Esophagus muscularis mucosa (tissue), 4 donors: ENCODE measurements at regions not wholly inside any gene's neighbourhood (a gene's known extent, or its start where the extent isn't known, plus 50 kb on each side); places are given as distances from the start of the nearest gene placed in this dataset.
A peak's percentile ranks its signal among the peaks of the same experiment; 100 is the strongest.
"Not testable (repeated sequence)": the region's sequence is repeated elsewhere in the genome, so short reads cannot be mapped to it uniquely, and the experiment has no call there.

Experiments used
- DNase-seq: peaks from one replicate; pipeline ENCODE4 v3.0.0-alpha.2; 2017; ENCODE audit errors: extremely low spot score
- H3K27ac ChIP-seq, 4 donors: fragments of 200-600 bp; sonication (generic); replicated peaks in 1 of 4; 1 replicate in 3 of 4; 2 replicates in 1 of 4; pipeline ENCODE4 v1.5.1; 2016 to 2019; ENCODE audit warnings: mild to moderate bottlenecking in 1 of 4
- H3K27me3 ChIP-seq, 4 donors: fragments of 200-600 bp; sonication (generic); one replicate each; pipeline versions ENCODE4 v1.5.1 to v1.6.0; 2016 to 2019
- H3K36me3 ChIP-seq, 4 donors: fragments of 200-600 bp; sonication (generic); one replicate each; pipeline ENCODE4 v1.5.1; 2016 to 2019
- H3K4me1 ChIP-seq, 4 donors: fragments of 200-600 bp; sonication (generic); one replicate each; pipeline ENCODE4 v1.5.1; 2016 to 2019
- H3K4me3 ChIP-seq, 4 donors: fragments of 200-600 bp; sonication (generic); 1 replicate in 2 of 4; 2 replicates in 2 of 4; pipeline ENCODE4 v1.5.1; 2016 to 2019; ENCODE audit warnings: mild to moderate bottlenecking in 4 of 4, moderate library complexity in 1 of 4
- H3K9me3 ChIP-seq, 4 donors: fragments of 200-600 bp; sonication (generic); 1 replicate in 3 of 4; 2 replicates in 1 of 4; pipeline ENCODE4 v1.5.1; 2016 to 2019
- EP300 ChIP-seq: sonication (generic); formaldehyde crosslinking; IDR thresholded peaks from one replicate; pipeline ENCODE4 v1.6.1; 2017; ENCODE audit warnings: antibody characterized with exemption
- POLR2A ChIP-seq: fragments of 450-650 bp; IDR thresholded peaks from one replicate; pipeline ENCODE4 v1.6.1; 2017; ENCODE audit warnings: antibody characterized with exemption, moderate library complexity, mild to moderate bottlenecking, low read depth
- POLR2AphosphoS5 ChIP-seq, 2 donors: sonication (generic); formaldehyde crosslinking; IDR thresholded peaks; one replicate each; pipeline ENCODE4 v1.6.1; 2017; ENCODE audit warnings: antibody characterized with exemption in 2 of 2
- WGBS: methylation state at CpG from one replicate; pipeline ENCODE4 v1.1.5; 2018; 5-methylcytosine and 5-hydroxymethylcytosine counted together
- intact Hi-C: fragments of 100-400 bp; cut with DNase I; formaldehyde crosslinking; loops from one replicate; pipeline ENCODE4 v1.15.1; 2023
- TF ChIP-seq, protein P1 (sequence below), 3 experiments: fragments of 200-600 bp in 2 of 3; fragments of 450-650 bp in 1 of 3; sonication (generic) in 2 of 3; IDR thresholded peaks; one replicate each; pipeline ENCODE4 v1.5.1; 2017 to 2019; ENCODE audit warnings: antibody characterized with exemption in 3 of 3, mild to moderate bottlenecking in 2 of 3, moderate library complexity in 1 of 3

DNA sequence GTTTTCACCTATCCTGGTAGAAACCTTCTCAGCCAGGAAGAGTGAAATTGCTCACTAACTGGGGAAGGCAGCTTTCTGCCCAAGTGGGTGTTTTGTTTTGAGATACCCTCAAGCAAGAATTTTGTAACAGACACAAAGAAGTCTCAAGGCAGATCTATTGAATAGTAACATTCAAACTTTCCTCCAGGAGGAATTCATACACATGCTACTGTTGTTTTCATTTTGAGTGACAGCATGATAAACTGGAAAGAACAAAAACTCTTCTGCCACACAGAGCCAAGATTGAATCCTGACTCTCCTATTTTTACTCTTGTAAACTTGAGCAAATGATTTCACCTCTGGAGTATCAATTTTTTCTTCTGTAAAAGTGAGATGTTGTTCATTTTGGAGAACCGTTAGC, 54.8 kb upstream of the MBNL1 start:
- no peaks in the 10 kb centered on the region for H3K27me3 ChIP-seq
- no peak for DNase-seq
- no peak overlapping the region for H3K4me3 ChIP-seq
- H3K9me3 ChIP-seq, result no peaks in the 10 kb centered on the region
- TF ChIP-seq, protein P1, sequence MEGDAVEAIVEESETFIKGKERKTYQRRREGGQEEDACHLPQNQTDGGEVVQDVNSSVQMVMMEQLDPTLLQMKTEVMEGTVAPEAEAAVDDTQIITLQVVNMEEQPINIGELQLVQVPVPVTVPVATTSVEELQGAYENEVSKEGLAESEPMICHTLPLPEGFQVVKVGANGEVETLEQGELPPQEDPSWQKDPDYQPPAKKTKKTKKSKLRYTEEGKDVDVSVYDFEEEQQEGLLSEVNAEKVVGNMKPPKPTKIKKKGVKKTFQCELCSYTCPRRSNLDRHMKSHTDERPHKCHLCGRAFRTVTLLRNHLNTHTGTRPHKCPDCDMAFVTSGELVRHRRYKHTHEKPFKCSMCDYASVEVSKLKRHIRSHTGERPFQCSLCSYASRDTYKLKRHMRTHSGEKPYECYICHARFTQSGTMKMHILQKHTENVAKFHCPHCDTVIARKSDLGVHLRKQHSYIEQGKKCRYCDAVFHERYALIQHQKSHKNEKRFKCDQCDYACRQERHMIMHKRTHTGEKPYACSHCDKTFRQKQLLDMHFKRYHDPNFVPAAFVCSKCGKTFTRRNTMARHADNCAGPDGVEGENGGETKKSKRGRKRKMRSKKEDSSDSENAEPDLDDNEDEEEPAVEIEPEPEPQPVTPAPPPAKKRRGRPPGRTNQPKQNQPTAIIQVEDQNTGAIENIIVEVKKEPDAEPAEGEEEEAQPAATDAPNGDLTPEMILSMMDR (IDR thresholded peaks at IDR 0.05), result no peak
- TF ChIP-seq EP300, result no peak
- TF ChIP-seq POLR2AphosphoS5 (IDR thresholded peaks at IDR 0.05), result no peak
- TF ChIP-seq POLR2A, result no peak
- no peaks in the 10 kb centered on the region for H3K36me3 ChIP-seq
- peak overlapping the region; percentile 65 to 69 (median 66) for H3K27ac ChIP-seq
- 59% methylated on average over 1 of the region's 1 CpG for WGBS
- intact Hi-C loops, result no loop called here
- peaks cover 5 to 57% (median 43%) of the 10 kb centered on the region in 4 donors for H3K4me1 ChIP-seq

DNA sequence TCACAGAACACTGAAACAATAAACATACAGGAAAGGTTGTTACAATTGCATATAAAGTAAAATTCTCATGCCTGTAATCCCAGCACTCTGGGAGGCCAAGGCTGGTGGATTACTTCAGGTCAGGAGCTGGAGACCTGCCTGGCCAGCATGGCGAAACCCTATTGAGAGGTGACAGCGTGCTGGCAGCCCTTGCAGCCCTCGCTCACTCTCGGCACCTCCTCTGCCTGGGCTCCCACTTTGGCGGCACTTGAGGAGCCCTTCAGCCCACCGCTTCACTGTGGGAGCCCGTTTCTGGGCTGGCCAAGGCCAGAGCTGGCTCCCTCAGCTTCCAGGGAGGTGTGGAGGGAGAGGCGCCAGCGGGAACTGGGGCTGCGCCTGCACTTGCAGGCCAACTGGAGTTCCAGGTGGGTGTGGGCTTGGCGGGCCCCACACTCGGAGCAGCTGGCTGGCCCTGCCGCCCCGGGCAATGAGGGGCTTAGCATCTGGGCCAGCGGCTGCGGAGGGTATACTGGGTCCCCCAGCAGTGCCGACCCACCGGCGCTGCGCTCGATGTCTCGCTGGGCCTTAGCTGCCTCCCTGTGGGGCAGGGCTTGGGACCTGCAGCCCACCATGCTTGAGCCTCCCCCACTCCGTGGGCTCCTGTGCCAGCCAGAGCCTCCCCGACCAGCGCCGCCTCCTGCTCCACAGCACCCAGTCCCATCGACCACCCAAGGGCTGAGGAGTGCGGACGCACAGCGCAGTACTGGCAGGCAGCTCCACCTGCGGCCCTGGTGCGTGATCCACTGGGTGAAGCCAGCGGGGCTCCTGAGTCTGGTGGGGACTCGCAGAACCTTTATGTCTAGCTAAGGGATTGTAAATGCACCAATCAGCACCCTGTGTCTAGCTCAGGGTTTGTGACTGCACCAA, 51.5 kb upstream of the MBNL1 start:
- intact Hi-C loops, H3K36me3 ChIP-seq, H3K9me3 ChIP-seq, H3K4me3 ChIP-seq, H3K27me3 ChIP-seq, DNase-seq: not testable (repeated sequence)
- Histone ChIP-seq H3K27ac (peak overlapping the region; percentile 69 to 85 (median 78)), H3K4me1 (peaks cover 5 to 74% (median 66%) of the 10 kb centered on the region in 4 donors)
- 90% methylated on average over 2 of the region's 34 CpGs for WGBS

DNA sequence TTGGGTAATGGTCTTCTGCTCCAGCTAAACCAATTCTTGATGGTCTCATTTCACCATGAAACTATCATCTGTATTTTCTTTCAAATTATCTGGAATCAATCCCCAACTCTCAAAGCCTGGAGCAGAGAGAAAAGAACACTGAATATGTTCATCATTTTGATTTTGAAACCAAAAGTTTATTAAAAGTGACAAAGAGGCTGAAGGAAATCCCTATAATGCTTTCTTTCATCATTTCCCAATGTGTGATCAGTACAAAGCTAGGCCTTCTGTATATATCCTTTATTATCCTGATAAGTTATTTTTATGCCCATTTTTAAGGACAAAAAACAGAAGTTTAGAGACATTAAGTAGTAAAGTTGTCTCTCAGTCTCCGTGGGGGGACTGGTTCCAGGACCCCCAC, 50.1 kb upstream of the MBNL1 start:
- Histone ChIP-seq H3K27ac (peak overlapping the region; percentile 69 to 85 (median 78)), H3K36me3 (no peaks in the 10 kb centered on the region), H3K4me1 (peaks cover 8 to 72% (median 68%) of the 10 kb centered on the region in 4 donors), H3K27me3 (no peaks in the 10 kb centered on the region), H3K9me3 (no peaks in the 10 kb centered on the region), H3K4me3 (no peak overlapping the region)
- 100% methylated on average over 1 of the region's 1 CpG for WGBS
- no peak for DNase-seq
- intact Hi-C loops, result no loop called here
- no peak for TF ChIP-seq EP300
- TF ChIP-seq POLR2A, result no peak
- TF ChIP-seq POLR2AphosphoS5 (IDR thresholded peaks at IDR 0.05), result no peak
- TF ChIP-seq, protein P1 (IDR thresholded peaks at IDR 0.05), result no peak
